ENCODE measurements at regions not wholly inside any gene's neighbourhood (a gene's known extent, or its start where the extent isn't known, plus 50 kb on each side); places are given as distances from the start of the nearest gene placed in this dataset.

GRCh38 chr11:123247496-123247799 is 52.4 kb upstream of the CLMP start:
- no peak for TF ChIP-seq EZH2phosphoT487 (IDR thresholded peaks at IDR 0.05; ENCODE audit: borderline replicate concordance)
- TF ChIP-seq CTCF (conservative IDR thresholded peaks at IDR 0.05; ENCODE audit: low read length): no peak

Measured in Loucy (cell line).